B cell (primary cell): ENCODE measurements at regions not wholly inside any gene's neighbourhood (a gene's known extent, or its start where the extent isn't known, plus 50 kb on each side); places are given as distances from the start of the nearest gene placed in this dataset.

ENCODE experiments used
- ATAC-seq: fragments of 200-7000 bp; cut with Tn5 transposase; one replicate; pipeline ENCODE4 v1.10.0; 2021; ENCODE audit warnings: low read depth, mild to moderate bottlenecking, moderate number of reproducible peaks, moderate library complexity
- CTCF ChIA-PET: fragments of 350-600 bp; sonication (Branson Sonifier 250); formaldehyde crosslinking; loops from one replicate; lab custom pipeline; 2021; ENCODE audit warnings: antibody characterized with exemption, inconsistent platforms; lab: Charles Lee
- POLR2A ChIA-PET: fragments of 350-600 bp; sonication (Branson Sonifier 250); formaldehyde crosslinking; loops from one replicate; lab custom pipeline; 2021; ENCODE audit warnings: antibody characterized with exemption; lab: Charles Lee
- DNase-seq: peaks from one replicate; pipeline ENCODE4 v3.0.0; 2013
- H2AFZ ChIP-seq: 2 replicates; pipeline ENCODE4 v1.6.1; 2012; ENCODE audit warnings: mild to moderate bottlenecking, low read depth, low read length; ENCODE audit not compliant: insufficient read depth, poor library complexity, severe bottlenecking
- H3K27ac ChIP-seq, 2 donors: 1 replicate in 1 of 2; 2 replicates in 1 of 2; pipeline ENCODE4 v1.5.1; 2012 to 2013; ENCODE audit warnings: low read length in 2 of 2, mild to moderate bottlenecking in 2 of 2, moderate library complexity in 1 of 2
- H3K27me3 ChIP-seq, 4 experiments: fragments of 200-600 bp in 1 of 4; sonication (generic) in 1 of 4; replicated peaks in 1 of 4; 1 replicate in 2 of 4; 2 replicates in 2 of 4; pipeline versions ENCODE4 v1.6.1 to v1.7.0; 2013 to 2016; ENCODE audit warnings: low read length in 3 of 4, mild to moderate bottlenecking in 2 of 4, mixed read lengths in 1 of 4, moderate library complexity in 1 of 4; ENCODE audit not compliant: insufficient read depth in 4 of 4, control insufficient read depth in 3 of 4; ENCODE audit errors: control extremely low read depth in 1 of 4
- H3K36me3 ChIP-seq, 2 experiments: replicated peaks in 1 of 2; 1 replicate in 1 of 2; 2 replicates in 1 of 2; pipeline versions ENCODE4 v1.6.1 to v1.7.1; 2013; ENCODE audit warnings: low read length in 1 of 2; ENCODE audit not compliant: insufficient read depth in 2 of 2, control insufficient read depth in 1 of 2; ENCODE audit errors: control extremely low read depth in 1 of 2, extremely low read depth in 1 of 2
- H3K4me1 ChIP-seq, 2 donors: fragments of 200-600 bp in 1 of 2; sonication (generic) in 1 of 2; 1 replicate in 1 of 2; 2 replicates in 1 of 2; pipeline versions ENCODE4 v1.5.1 to v1.6.1; 2013 to 2017; ENCODE audit warnings: low read length in 2 of 2; ENCODE audit not compliant: control insufficient read depth in 2 of 2, insufficient read depth in 2 of 2
- H3K4me2 ChIP-seq: replicated peaks from 2 replicates; pipeline ENCODE3; 2012; ENCODE audit warnings: mild to moderate bottlenecking, low read depth, low read length; ENCODE audit not compliant: poor library complexity, severe bottlenecking
- H3K4me3 ChIP-seq, 5 experiments: fragments of 200-600 bp in 1 of 5; sonication (generic) in 1 of 5; 1 replicate in 3 of 5; 2 replicates in 2 of 5; pipeline versions ENCODE4 v1.5.1 to v1.7.0; 2011 to 2016; ENCODE audit warnings: low read length in 4 of 5, mild to moderate bottlenecking in 4 of 5, low read depth in 2 of 5, control low read depth in 1 of 5, moderate library complexity in 1 of 5; ENCODE audit not compliant: insufficient read depth in 1 of 5; ENCODE audit errors: control extremely low read depth in 1 of 5, extremely low read depth in 1 of 5
- H3K79me2 ChIP-seq: fragments of 200-600 bp; sonication (generic); one replicate; pipeline ENCODE4 v1.6.0; 2016; ENCODE audit warnings: low read length; ENCODE audit not compliant: control insufficient read depth, insufficient read depth
- H3K9ac ChIP-seq: fragments of 200-600 bp; sonication (generic); 2 replicates; pipeline ENCODE4 v1.6.1; 2017; ENCODE audit warnings: mild to moderate bottlenecking, low read length, moderate library complexity
- H3K9me3 ChIP-seq, 3 donors: one replicate each; pipeline versions ENCODE4 v1.6.1 to v1.7.1; 2013; ENCODE audit warnings: low read length in 2 of 3; ENCODE audit not compliant: control insufficient read depth in 2 of 3, insufficient read depth in 1 of 3; ENCODE audit errors: control extremely low read depth in 1 of 3
- H4K20me1 ChIP-seq: 2 replicates; pipeline ENCODE4 v1.6.0; 2012; ENCODE audit warnings: mild to moderate bottlenecking, low read length; ENCODE audit not compliant: insufficient read depth, control insufficient read depth, poor library complexity, severe bottlenecking
- H3K27ac Mint-ChIP-seq: one replicate; pipeline ENCODE4 v1.8.0; 2021; ENCODE audit warnings: mixed read lengths
- H3K27me3 Mint-ChIP-seq: one replicate; pipeline ENCODE4 v1.8.0; 2021; ENCODE audit warnings: mixed read lengths
- H3K4me1 Mint-ChIP-seq: one replicate; pipeline ENCODE4 v1.8.0; 2021; ENCODE audit warnings: mixed read lengths
- H3K4me3 Mint-ChIP-seq: one replicate; pipeline ENCODE4 v1.8.0; 2021; ENCODE audit warnings: mixed read lengths
- H3K9me3 Mint-ChIP-seq: one replicate; pipeline ENCODE4 v1.8.0; 2022; ENCODE audit warnings: mixed read lengths; ENCODE audit not compliant: insufficient read depth
- CTCF ChIP-seq: fragments of 200-600 bp; IDR thresholded peaks from one replicate; pipeline ENCODE4 v1.8.0; 2022; ENCODE audit warnings: antibody characterized with exemption, mild to moderate bottlenecking
- EZH2 ChIP-seq: IDR thresholded peaks from 2 replicates; pipeline ENCODE4 v1.6.1; 2012; ENCODE audit warnings: borderline replicate concordance, low read depth, mild to moderate bottlenecking, moderate library complexity, low read length; ENCODE audit not compliant: insufficient read depth, poor library complexity, severe bottlenecking
- WGBS: methylation state at CpG from one replicate; pipeline ENCODE4 v1.1.5; 2013; ENCODE audit warnings: missing lambda C conversion rate; ENCODE audit not compliant: insufficient coverage; 5-methylcytosine and 5-hydroxymethylcytosine counted together
- intact Hi-C: fragments of 100-400 bp; cut with micrococcal nuclease; formaldehyde crosslinking; loops from one replicate; pipeline ENCODE4 v1.10.0; 2022

GRCh38 chr4:74667944-74668343 lies 126.4 kb downstream of the BTC start:
- DNase-seq: no peak
- Mint-ChIP-seq H3K4me3 (no peak overlapping the region), H3K27me3 (peaks cover 35% of the 10 kb centered on the region), H3K4me1 (no peaks in the 10 kb centered on the region), H3K27ac (no peak overlapping the region), H3K9me3 (no peaks in the 10 kb centered on the region)
- no peaks in the 10 kb centered on the region for H3K4me1 ChIP-seq
- intact Hi-C loops: no loop called here
- H4K20me1 ChIP-seq: no peaks in the 10 kb centered on the region
- no peak overlapping the region for H3K9ac ChIP-seq
- H3K27me3 ChIP-seq: peaks cover 0 to 6% (median 2%) of the 10 kb centered on the region in 4 experiments
- no peak overlapping the region for H3K4me2 ChIP-seq
- no peak for ATAC-seq
- no peak overlapping the region for H3K27ac ChIP-seq
- ChIA-PET CTCF (no interaction called here), POLR2A (no interaction called here)
- H3K36me3 ChIP-seq: no peaks in the 10 kb centered on the region
- no peaks in the 10 kb centered on the region for H3K9me3 ChIP-seq
- no peak overlapping the region for H3K4me3 ChIP-seq
- no peak overlapping the region for H2AFZ ChIP-seq
- no peaks in the 10 kb centered on the region for H3K79me2 ChIP-seq
- TF ChIP-seq EZH2: no peak
- no peak for TF ChIP-seq CTCF

DNA sequence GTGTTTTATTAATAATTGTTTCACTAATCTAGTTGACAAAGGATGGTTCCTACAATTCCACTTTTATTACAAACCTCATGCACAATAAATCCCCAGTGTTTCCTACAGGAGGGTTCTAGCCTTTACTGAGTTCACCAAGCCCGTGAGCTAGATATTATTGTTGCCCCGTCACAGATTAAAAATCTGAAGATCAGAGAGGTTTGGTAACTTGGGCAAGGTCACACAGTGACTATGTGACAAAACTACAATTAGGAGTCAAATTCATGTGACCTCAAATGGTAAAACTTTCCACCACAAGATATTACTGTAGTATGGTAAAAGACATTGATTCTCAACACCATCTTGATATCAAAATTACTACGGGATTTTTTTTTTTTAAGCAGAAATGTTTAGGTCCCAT lies 124.6 kb downstream of the BTC start:
- no peak overlapping the region for H3K4me3 ChIP-seq
- no peaks in the 10 kb centered on the region for H3K36me3 ChIP-seq
- no peaks in the 10 kb centered on the region for H4K20me1 ChIP-seq
- H3K27ac ChIP-seq: no peak overlapping the region
- H3K79me2 ChIP-seq: no peaks in the 10 kb centered on the region
- H3K9ac ChIP-seq: no peak overlapping the region
- H3K9me3 ChIP-seq: no peaks in the 10 kb centered on the region
- no peak for TF ChIP-seq CTCF
- no peak for TF ChIP-seq EZH2
- H3K4me1 Mint-ChIP-seq: no peaks in the 10 kb centered on the region
- H3K9me3 Mint-ChIP-seq: no peaks in the 10 kb centered on the region
- 100% methylated on average over 1 of the region's 3 CpGs for WGBS
- H3K27me3 ChIP-seq: peaks cover 0 to 6% (median 2%) of the 10 kb centered on the region in 4 experiments
- H2AFZ ChIP-seq: no peak overlapping the region
- no peak overlapping the region for H3K4me3 Mint-ChIP-seq
- no peak overlapping the region for H3K4me2 ChIP-seq
- ChIA-PET CTCF (interaction anchor here (0.8 kb wide), 1 partner anchor 291 kb away, joined by 3 read pairs; no protein-coding TSS in a partner anchor), POLR2A (no interaction called here)
- DNase-seq (no peak), ATAC-seq (no peak)
- peaks cover 29% of the 10 kb centered on the region for H3K27me3 Mint-ChIP-seq
- H3K4me1 ChIP-seq: no peaks in the 10 kb centered on the region
- no peak overlapping the region for H3K27ac Mint-ChIP-seq
- intact Hi-C loops: no loop called here
